Karpas-422 (cell line): ENCODE measurements at regions not wholly inside any gene's neighbourhood (a gene's known extent, or its start where the extent isn't known, plus 50 kb on each side); places are given as distances from the start of the nearest gene placed in this dataset.
"Not testable (repeated sequence)": the region's sequence is repeated elsewhere in the genome, so short reads cannot be mapped to it uniquely, and the experiment has no call there.

ENCODE experiments used
- DNase-seq: peaks from one replicate; pipeline ENCODE4 v3.0.0-alpha.2; 2015
- H2AFZ ChIP-seq: fragments of 200-600 bp; sonication (generic); 2 replicates; pipeline ENCODE4 v1.6.1; 2014; ENCODE audit warnings: antibody characterized with exemption, low read length, mixed read lengths
- H3K27ac ChIP-seq: fragments of 200-600 bp; sonication (generic); 2 replicates; pipeline ENCODE4 v1.5.1; 2014; ENCODE audit warnings: mild to moderate bottlenecking, low read length, moderate library complexity
- H3K27me3 ChIP-seq: fragments of 200-600 bp; sonication (generic); 2 replicates; pipeline ENCODE4 v1.6.1; 2014; ENCODE audit warnings: low read length, mixed read lengths
- H3K36me3 ChIP-seq: fragments of 200-600 bp; sonication (generic); 2 replicates; pipeline ENCODE4 v1.6.1; 2014; ENCODE audit warnings: low read length, mixed read lengths; ENCODE audit not compliant: insufficient read depth
- H3K4me1 ChIP-seq: fragments of 200-600 bp; sonication (generic); 2 replicates; pipeline ENCODE4 v1.6.1; 2014; ENCODE audit warnings: mild to moderate bottlenecking, low read length, mixed read lengths
- H3K4me2 ChIP-seq: fragments of 200-600 bp; sonication (generic); 2 replicates; pipeline ENCODE4 v1.6.1; 2014; ENCODE audit warnings: low read length, low read depth, mild to moderate bottlenecking; ENCODE audit not compliant: poor library complexity, severe bottlenecking
- H3K4me3 ChIP-seq: fragments of 200-600 bp; sonication (generic); 2 replicates; pipeline ENCODE4 v1.5.1; 2014; ENCODE audit warnings: mild to moderate bottlenecking, antibody characterized with exemption, low read length, mixed read lengths
- H3K79me2 ChIP-seq: fragments of 200-600 bp; sonication (generic); 2 replicates; pipeline ENCODE4 v1.6.1; 2014; ENCODE audit warnings: mild to moderate bottlenecking, low read length, mixed read lengths
- H3K9ac ChIP-seq: fragments of 200-600 bp; sonication (generic); 2 replicates; pipeline ENCODE4 v1.6.0; 2014; ENCODE audit warnings: low read length
- H3K9me2 ChIP-seq: fragments of 200-600 bp; sonication (generic), shearing (Covaris generic); replicated peaks from 2 replicates; pipeline ENCODE4 v1.6.0; 2014; ENCODE audit warnings: mild to moderate bottlenecking, low read length, moderate library complexity; ENCODE audit not compliant: insufficient read depth
- H3K9me3 ChIP-seq: fragments of 300-700, 200-600 bp; sonication (generic); 2 replicates; pipeline ENCODE4 v1.6.1; 2014; ENCODE audit warnings: low read length, mixed read lengths
- H4K20me1 ChIP-seq: fragments of 200-600 bp; sonication (generic); 2 replicates; pipeline ENCODE4 v1.6.1; 2014; ENCODE audit warnings: mild to moderate bottlenecking, antibody characterized with exemption, low read length, low read depth; ENCODE audit not compliant: insufficient read depth

- H4K20me1 ChIP-seq: no peaks in the 10 kb centered on the region
- no peaks in the 10 kb centered on the region for H3K9me2 ChIP-seq
- DNase-seq: no peak
- no peak overlapping the region for H2AFZ ChIP-seq
- no peak overlapping the region for H3K4me2 ChIP-seq
- H3K27me3 ChIP-seq: no peaks in the 10 kb centered on the region
- H3K9ac ChIP-seq: no peak overlapping the region
- H3K4me1 ChIP-seq: no peaks in the 10 kb centered on the region
- no peak overlapping the region for H3K4me3 ChIP-seq
- no peaks in the 10 kb centered on the region for H3K79me2 ChIP-seq
- H3K27ac ChIP-seq: no peak overlapping the region
- H3K36me3 ChIP-seq: no peaks in the 10 kb centered on the region
- no peaks in the 10 kb centered on the region for H3K9me3 ChIP-seq
Measured at GRCh38 chr11:116035977-116036376, 531.8 kb upstream of the CADM1 start.

GRCh38 chr11:116033931-116034553 lies 529.8 kb upstream of the CADM1 start:
- H3K4me2 ChIP-seq: no peak overlapping the region
- H2AFZ ChIP-seq: no peak overlapping the region
- H3K9me2 ChIP-seq: no peaks in the 10 kb centered on the region
- H3K4me1 ChIP-seq: no peaks in the 10 kb centered on the region
- no peaks in the 10 kb centered on the region for H4K20me1 ChIP-seq
- no peak overlapping the region for H3K27ac ChIP-seq
- DNase-seq: no peak
- no peaks in the 10 kb centered on the region for H3K27me3 ChIP-seq
- H3K9me3 ChIP-seq: no peaks in the 10 kb centered on the region
- no peaks in the 10 kb centered on the region for H3K79me2 ChIP-seq
- no peaks in the 10 kb centered on the region for H3K36me3 ChIP-seq
- H3K9ac ChIP-seq: no peak overlapping the region
- H3K4me3 ChIP-seq: no peak overlapping the region

GRCh38 chr11:116030697-116031331 lies 526.6 kb upstream of the CADM1 start:
- Histone ChIP-seq H3K36me3 (no peaks in the 10 kb centered on the region), H3K4me1 (no peaks in the 10 kb centered on the region), H3K4me3 (no peak overlapping the region), H3K9ac (no peak overlapping the region), H4K20me1 (no peaks in the 10 kb centered on the region), H3K79me2 (no peaks in the 10 kb centered on the region), H3K27me3 (no peaks in the 10 kb centered on the region), H3K27ac (no peak overlapping the region), H3K9me2 (no peaks in the 10 kb centered on the region), H3K9me3 (no peaks in the 10 kb centered on the region), H2AFZ (no peak overlapping the region), H3K4me2 (no peak overlapping the region)
- no peak for DNase-seq

GRCh38 chr11:116028506-116028905 lies 524.3 kb upstream of the CADM1 start:
- H3K27ac ChIP-seq, H3K9me2 ChIP-seq, H4K20me1 ChIP-seq, H3K27me3 ChIP-seq, DNase-seq, H3K9ac ChIP-seq, H3K79me2 ChIP-seq, H3K4me2 ChIP-seq, H3K9me3 ChIP-seq, H2AFZ ChIP-seq, H3K4me1 ChIP-seq, H3K36me3 ChIP-seq, H3K4me3 ChIP-seq: not testable (repeated sequence)

- H3K27me3 ChIP-seq: no peaks in the 10 kb centered on the region
Measured at GRCh38 chr11:115999437-115999836, 495.2 kb upstream of the CADM1 start.

GRCh38 chr11:115996808-115997188 lies 492.6 kb upstream of the CADM1 start:
- no peak for DNase-seq
- Histone ChIP-seq H3K4me1 (no peaks in the 10 kb centered on the region), H3K9ac (no peak overlapping the region), H3K9me3 (no peaks in the 10 kb centered on the region), H3K27me3 (no peaks in the 10 kb centered on the region), H3K9me2 (no peaks in the 10 kb centered on the region), H3K27ac (no peak overlapping the region), H3K4me2 (no peak overlapping the region), H2AFZ (no peak overlapping the region), H3K4me3 (no peak overlapping the region), H4K20me1 (no peaks in the 10 kb centered on the region), H3K79me2 (no peaks in the 10 kb centered on the region), H3K36me3 (no peaks in the 10 kb centered on the region)

More at GRCh38 chr11:115999437-115999836, 495.2 kb upstream of the CADM1 start:
- Histone ChIP-seq H2AFZ (no peak overlapping the region), H3K4me1 (no peaks in the 10 kb centered on the region), H3K9me2 (no peaks in the 10 kb centered on the region), H3K27ac (no peak overlapping the region), H3K4me2 (no peak overlapping the region), H3K9ac (no peak overlapping the region), H3K36me3 (no peaks in the 10 kb centered on the region), H4K20me1 (no peaks in the 10 kb centered on the region), H3K9me3 (no peaks in the 10 kb centered on the region), H3K4me3 (no peak overlapping the region), H3K79me2 (no peaks in the 10 kb centered on the region)
- DNase-seq: no peak

- H3K9ac ChIP-seq: no peak overlapping the region
- no peak overlapping the region for H3K4me3 ChIP-seq
- no peak overlapping the region for H2AFZ ChIP-seq
- no peaks in the 10 kb centered on the region for H3K27me3 ChIP-seq
- H3K9me2 ChIP-seq: no peaks in the 10 kb centered on the region
- no peaks in the 10 kb centered on the region for H3K79me2 ChIP-seq
- H3K9me3 ChIP-seq: no peaks in the 10 kb centered on the region
- no peak overlapping the region for H3K27ac ChIP-seq
- H3K36me3 ChIP-seq: no peaks in the 10 kb centered on the region
- H3K4me2 ChIP-seq: no peak overlapping the region
- no peaks in the 10 kb centered on the region for H3K4me1 ChIP-seq
- H4K20me1 ChIP-seq: no peaks in the 10 kb centered on the region
- DNase-seq: no peak
Measured at GRCh38 chr11:115996125-115996807, 492.1 kb upstream of the CADM1 start.

GRCh38 chr11:115993590-115993989 lies 489.4 kb upstream of the CADM1 start:
- Histone ChIP-seq H3K27me3 (no peaks in the 10 kb centered on the region), H3K4me2 (no peak overlapping the region), H3K4me3 (no peak overlapping the region), H3K9me3 (no peaks in the 10 kb centered on the region), H4K20me1 (no peaks in the 10 kb centered on the region), H3K9me2 (no peaks in the 10 kb centered on the region), H3K4me1 (no peaks in the 10 kb centered on the region), H3K36me3 (no peaks in the 10 kb centered on the region), H3K9ac (no peak overlapping the region), H3K27ac (no peak overlapping the region), H3K79me2 (no peaks in the 10 kb centered on the region), H2AFZ (no peak overlapping the region)
- no peak for DNase-seq
